Activated CD8-positive, alpha-beta memory T cell treated with anti-CD3 and anti-CD28 coated beads for 36 hours (primary cell): ENCODE measurements at regions not wholly inside any gene's neighbourhood (a gene's known extent, or its start where the extent isn't known, plus 50 kb on each side); places are given as distances from the start of the nearest gene placed in this dataset.

Experiments
- CTCF ChIA-PET: fragments of 350-600 bp; sonication (Branson Sonifier 250); formaldehyde crosslinking; loops from one replicate; lab custom pipeline; 2021; ENCODE audit warnings: antibody characterized with exemption; lab: Charles Lee
- POLR2A ChIA-PET: fragments of 350-600 bp; sonication (Branson Sonifier 250); formaldehyde crosslinking; loops from one replicate; lab custom pipeline; 2021; ENCODE audit warnings: antibody characterized with exemption; lab: Charles Lee

DNA sequence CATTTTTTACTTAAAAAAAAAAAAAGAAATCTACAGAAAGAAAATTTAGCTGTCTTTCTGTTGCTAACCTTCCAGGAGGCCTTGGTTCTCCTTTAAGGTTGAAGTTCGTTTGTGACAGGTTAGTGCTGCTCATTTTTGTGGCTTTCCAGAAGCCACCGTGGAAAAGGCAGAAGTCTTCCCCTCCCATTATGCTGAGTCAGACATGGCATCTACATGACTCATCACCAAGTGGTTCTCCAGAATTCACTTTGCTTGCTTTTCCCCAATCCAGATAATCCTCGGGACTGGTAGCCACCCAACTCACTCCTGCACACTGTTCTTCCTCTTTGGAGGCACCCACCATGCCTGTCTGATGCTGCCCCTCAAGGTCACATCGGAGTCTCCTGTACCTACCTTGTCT is 228.7 kb downstream of the PIK3C3 start:
- POLR2A ChIA-PET: no interaction called here

DNA sequence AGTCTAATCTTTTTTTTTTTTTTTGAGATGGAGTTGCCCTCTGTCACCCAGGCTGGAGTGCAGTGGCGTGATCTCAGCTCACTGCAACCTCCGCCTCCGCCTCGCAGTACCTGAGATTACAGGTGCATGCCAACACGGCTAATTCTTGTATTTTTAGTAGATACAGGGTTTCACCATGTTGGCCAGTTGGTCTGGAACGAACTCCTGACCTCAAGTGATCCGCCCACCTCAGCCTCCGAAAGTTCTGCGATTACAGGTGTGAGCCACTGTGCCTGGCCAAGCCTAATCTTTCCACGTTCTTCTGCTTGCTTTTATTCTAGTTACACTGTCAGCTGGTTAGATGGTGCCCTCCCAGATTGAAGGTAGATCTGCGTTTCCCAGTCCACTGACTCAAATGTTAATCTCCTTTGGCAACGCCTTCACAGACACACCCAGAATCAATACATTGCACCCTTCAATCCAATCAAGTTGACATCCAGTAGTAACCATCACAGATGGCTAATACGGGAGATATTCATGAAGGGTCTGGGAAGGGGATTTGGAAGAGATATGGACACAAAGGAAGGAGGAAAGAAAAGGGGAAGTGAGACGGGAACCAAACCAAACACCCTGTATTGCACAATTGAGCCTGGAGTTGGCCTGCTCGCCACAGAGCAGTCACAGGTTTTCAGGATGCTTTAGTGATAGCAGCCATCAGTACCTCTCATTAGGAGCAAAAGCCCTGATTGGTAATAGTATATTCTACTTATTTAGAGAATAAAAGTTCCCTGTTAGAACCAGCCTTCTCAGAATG is 229.8 kb downstream of the PIK3C3 start:
- ChIA-PET POLR2A (no interaction called here), CTCF (no interaction called here)

More for the DNA sequence above, 228.7 kb downstream of the PIK3C3 start:
- CTCF ChIA-PET: no interaction called here

DNA sequence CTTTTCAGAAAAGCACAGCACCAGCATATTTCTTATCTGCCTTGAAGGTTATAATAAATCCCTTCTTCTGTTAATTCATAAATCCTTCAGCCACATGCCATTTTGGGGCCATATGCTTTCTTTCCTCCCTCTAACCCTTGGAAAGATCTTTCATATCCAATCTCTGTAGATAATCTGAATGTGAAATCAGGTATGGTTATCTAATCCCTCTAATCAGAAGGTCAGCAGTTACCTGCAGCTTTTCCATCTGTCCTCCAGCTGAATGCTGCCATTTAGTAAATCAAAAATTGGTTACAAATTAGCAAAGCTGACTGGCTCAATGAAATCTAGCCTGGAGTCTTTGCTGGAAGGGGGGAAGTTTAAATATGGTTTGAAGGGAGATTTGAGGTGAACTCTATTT is 230.5 kb downstream of the PIK3C3 start:
- POLR2A ChIA-PET: no interaction called here
- CTCF ChIA-PET: no interaction called here

DNA sequence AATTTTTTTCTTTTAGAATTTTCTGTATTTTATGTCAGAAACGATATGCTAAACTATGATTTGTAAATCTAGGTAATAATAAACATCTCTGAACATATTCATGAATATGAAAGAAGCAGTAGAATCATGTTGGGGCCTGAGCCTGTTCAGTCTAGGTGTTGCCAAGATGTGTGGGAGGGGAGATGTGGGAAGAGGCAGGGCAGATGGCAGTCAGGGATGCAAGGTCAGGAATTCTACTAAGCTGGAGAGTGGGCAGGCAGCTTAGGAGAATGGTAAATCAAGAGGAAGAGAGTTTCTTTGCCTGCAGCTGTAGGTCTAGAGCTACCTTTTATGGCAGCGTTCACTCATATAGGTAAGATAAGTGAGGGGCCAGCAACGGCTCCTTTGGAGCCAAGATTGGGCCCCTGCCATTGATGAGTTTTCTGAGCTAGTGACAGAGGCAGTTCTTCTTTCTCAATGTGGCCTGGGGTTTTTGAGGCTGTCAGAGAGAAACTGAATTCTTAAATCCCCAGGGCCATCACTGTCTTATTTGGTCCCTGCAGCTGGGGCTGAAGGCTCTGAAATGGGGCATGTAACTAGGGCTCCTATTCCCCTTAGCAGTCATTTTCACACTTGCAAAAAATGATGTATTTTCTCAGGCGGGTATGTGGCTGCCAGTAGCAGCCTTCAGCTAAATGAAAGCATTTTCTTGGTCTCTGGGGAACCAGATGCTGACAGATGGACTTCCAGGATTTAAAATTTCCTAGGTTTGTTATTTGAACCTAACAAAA is 232.8 kb downstream of the PIK3C3 start:
- CTCF ChIA-PET: no interaction called here

DNA sequence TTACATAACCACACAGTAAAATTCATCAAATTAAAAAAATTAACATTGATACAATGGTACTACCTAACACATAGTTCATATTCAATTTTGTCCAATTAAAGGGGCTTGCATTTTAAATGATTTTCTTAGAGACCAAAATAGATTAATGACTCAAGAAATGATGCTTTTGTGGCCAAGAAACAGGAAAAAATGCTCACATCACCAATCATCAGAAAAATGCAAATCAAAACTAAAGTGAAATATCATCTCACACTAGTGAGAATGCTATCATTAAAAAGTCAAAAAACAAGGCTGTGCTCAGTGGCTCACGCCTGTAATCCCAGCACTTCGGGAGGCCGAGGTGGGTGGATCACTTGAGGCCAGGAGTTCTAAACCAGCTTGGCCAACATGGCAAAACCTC is 235.6 kb downstream of the PIK3C3 start:
- CTCF ChIA-PET: no interaction called here
- POLR2A ChIA-PET: no interaction called here

More for the DNA sequence above, 232.8 kb downstream of the PIK3C3 start:
- POLR2A ChIA-PET: no interaction called here

DNA sequence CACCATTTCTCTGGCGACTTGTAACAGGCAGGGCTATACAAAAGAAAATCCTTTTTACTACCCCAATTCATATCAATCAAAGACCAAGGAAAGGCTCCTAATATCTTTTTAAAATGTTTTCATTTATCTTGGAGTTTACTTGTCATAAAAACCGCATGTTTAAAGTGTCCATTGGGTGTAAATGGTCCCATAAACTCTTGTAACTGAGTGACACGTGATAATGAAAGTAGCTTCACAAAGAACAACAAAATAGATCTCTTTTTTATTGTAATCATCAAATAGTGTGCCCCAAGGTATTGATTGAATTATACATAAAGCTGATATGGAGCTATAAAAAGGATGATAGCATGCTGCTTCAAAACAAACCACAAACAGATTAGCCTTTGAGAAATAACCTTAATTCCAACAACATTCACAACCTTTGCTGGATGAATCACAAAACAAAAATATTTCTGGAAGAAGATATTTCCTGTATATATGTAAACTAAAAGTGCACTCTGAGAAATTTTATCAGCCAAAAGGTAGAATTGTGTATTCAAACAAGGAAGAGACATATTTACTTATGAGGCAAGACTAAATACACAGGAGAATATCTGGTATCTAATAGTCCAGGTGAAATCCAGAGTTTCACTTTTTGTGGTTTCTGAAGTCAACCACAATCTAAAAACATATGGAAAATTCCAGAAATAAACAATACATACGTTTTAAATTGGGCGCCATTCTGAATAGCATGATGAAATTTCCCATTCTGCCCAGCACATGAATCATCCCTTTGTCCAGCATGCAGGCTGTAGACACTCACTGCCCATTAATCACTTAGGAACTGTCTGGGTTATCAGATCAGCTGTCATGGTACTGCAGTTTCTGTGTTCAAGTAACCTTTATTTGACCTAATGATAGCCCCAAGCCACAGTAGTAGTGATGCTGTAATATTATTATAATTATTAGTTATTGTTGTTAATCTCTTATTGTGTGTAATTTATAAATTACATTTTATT is 237.5 kb downstream of the PIK3C3 start:
- ChIA-PET CTCF (no interaction called here), POLR2A (no interaction called here)

DNA sequence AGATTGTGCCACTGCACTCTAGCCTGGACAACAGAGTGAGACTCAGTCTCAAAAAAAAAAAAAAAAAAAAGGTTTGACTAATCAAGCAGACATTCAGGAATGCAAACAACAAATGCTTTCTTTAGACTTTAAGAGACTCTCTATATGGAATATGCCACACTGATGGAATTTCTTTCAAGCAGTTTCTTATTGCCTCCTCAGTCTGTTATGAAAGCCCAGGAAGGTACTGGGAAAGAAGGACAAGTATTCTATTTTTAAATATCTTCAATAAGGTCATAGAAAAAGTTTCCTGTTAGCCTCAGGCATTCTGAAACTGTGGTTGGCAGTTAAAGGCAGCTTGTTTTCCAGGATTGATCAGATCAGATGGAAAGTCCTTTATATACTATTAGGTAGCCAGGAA is 241.6 kb downstream of the PIK3C3 start:
- ChIA-PET CTCF (interaction anchor here (1.4 kb wide), 1 partner anchor 17 kb away, joined by 3 read pairs; no protein-coding TSS in a partner anchor), POLR2A (no interaction called here)

DNA sequence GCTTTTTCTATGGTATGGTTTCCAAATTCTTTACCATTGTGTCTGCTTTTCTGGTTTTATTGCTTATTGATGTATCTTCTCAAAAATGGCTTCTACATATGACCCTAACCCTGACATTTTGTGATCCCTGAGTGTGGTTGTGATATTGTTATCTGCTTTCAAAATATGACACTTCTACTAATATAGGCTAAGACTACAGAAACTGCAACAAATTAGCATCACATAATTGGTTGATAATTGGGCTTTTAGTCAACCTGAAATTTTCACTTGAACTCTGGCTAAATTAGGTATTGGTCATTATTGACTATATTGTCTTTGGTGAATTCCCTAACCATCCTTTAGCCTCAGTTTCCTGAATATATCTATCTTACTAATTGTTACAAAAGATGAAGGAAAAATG is 246.1 kb downstream of the PIK3C3 start:
- ChIA-PET POLR2A (no interaction called here), CTCF (no interaction called here)

DNA sequence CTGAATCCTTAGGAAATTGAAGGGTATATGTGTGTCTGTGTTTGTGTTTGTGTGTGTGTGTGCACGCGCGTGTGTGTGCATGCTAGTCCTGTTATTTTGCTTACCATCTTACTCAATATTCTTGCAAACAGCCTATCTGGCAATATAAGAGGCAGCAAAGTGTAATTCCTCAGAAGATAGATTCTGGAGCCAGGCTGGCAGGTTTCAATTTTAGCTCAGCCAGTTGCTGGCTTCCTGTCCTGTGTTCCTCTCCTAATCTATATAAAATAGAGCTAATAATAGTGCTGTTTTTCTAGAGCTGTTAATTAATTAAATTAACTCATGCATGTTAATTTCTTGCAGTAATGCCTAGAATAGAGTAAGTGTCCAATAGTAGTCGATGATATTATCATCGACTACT is 256.2 kb downstream of the PIK3C3 start:
- POLR2A ChIA-PET: no interaction called here
- CTCF ChIA-PET: no interaction called here

DNA sequence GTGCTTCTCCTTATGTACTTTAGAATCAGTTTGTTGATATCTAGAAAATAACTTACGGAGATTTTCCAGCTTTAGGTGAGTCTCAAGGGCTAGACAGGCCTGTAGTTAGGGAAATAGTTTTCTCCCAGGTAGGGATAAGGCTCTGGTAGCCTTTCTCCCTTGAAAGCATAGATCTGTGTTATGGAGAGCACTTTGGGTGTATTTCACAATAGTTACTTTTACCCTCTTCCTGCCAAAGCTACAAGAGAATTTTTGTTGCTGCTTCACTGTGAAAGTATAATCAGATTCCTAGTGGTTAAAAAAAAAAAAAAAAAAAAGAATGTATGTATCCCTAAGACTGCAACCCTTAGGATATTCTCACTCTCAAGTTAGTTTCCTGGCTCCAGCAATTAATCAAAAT is 267.5 kb downstream of the PIK3C3 start:
- CTCF ChIA-PET: no interaction called here
- POLR2A ChIA-PET: no interaction called here

DNA sequence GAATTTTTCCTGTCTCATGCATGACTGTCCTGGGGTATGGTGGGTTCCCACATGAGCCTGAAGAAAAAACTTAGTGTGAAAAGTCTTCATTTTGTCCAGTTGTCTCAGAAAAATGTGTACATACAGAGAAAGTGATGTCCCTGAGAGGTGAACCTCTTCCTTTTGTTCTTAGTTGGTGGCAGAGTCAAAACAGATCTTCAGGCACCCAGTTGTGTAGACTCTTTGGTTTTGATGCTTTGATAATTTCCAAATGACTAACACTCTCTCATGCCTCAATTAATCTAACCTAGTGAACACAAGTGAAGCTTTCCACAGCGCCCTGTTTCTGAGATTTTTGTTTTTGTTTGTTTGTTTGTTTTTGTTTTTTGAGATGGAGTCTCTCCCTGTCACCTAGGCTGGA is 273.5 kb downstream of the PIK3C3 start:
- POLR2A ChIA-PET: no interaction called here
- CTCF ChIA-PET: no interaction called here

DNA sequence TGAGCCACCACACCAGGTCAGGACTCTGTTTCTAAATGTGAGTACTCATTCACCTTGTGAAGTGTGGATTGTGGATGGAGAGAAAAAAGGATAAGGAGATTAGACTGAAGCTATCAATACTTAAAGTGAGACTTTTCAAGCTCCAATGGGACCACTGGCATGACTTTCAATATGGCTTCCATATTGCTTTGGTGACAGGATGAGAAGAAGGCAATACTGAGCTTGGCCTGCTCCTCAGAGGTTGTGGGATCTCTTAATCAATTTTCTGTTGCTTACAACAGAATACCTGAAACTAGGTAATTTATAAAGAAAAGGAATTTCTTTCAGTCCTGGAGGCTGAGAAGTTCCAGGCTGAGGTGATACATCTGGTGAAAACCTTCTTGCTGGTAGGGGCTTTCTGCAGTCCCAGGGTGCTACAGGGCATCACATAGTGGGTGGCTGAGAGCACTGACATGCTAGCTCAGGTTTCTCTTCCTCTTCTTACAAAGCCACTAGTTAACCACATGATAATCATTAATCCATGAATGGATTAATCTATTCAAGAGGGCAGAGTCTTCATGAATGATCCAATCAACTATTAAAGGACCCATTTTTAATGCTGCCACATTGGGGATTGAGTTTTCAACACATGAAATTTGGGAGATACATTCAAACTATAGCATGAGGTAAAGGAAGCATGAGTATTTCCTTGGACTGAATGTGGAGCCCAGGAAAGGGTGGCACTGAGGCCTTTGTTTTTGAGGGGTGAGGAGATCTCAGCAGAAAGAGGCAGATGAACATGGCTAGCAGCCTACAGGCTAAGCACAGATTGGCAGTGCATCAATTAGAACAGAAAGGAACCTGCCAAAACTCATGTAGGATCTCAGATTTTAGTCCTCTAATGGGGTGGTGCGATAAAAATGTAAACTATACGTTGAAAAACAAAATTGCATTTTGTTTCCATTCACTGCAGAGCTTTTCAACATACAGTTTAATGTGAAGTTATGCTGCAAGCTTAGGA is 274.5 kb downstream of the PIK3C3 start:
- ChIA-PET CTCF (no interaction called here), POLR2A (no interaction called here)

DNA sequence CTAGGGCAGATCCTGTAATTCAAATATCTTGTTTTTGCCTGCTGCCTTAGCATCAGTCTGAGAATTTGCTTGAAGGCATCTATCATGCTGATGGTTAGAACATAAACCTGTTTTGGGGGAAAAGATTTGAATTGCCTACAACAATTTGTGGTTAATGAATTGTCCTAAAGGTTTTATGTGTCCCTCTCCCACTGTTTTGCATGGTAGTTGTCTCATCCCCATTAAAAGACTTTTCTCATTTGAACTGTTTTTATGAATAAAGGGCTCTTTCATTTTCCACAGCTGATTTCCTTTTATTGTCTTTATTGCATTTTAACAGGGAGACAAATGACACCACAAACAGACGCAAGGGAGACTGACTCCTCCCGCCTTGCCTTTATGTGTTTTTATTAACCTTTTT is 275.6 kb downstream of the PIK3C3 start:
- ChIA-PET POLR2A (no interaction called here), CTCF (no interaction called here)

DNA sequence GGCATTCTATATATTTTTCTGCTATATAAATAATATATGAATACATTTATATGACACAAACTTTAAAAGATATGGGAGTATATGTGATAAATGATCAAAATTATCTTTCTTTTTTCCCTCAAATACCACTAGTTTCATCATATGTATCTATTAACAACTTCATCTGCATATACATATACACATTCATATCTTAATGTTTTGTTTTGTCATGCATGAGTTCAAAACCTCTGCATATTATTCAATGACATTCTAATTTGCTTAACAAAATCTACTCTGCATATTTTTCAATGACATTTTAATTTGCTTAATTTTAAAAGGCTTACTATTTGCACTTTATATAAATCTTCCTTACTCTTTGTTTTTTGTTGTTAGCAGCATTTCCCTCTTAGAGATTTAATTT is 276.2 kb downstream of the PIK3C3 start:
- POLR2A ChIA-PET: no interaction called here
- CTCF ChIA-PET: no interaction called here

DNA sequence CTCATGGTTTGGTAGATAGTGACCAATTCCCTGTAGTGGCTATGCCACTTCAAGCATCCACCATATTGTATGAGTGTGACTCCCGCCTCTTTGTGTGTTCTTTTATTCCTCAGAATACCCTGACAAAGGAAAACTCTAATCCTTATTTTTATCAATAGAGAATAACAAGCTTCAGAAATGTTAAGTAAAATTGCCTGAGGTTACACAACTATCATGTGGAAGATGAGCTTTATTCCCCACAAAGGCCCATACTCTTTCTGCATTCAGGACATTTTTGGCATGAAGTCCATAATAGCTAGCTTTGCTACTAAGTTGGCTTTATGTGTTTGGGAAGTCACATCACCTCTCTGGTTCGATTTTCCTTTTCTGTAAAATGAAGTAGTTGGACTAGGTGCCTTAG is 276.8 kb downstream of the PIK3C3 start:
- POLR2A ChIA-PET: no interaction called here
- CTCF ChIA-PET: no interaction called here

DNA sequence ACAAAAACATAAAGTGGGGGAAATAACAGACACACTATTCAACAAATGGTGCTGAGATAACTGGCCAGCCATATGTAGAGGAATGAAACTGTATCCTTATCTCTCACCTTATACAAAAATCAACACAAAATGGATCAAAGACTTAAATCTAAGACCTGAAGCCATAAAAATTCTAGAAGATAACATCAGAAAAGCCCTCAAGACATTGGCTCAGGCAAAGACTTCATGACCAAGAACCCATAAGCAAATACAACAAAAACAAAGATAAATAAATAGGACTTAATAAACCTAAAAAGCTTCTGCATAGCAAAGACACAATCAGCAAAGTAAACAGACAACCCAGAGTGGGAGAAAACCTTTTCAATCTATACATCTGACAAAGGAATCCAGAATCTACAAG is 278.9 kb downstream of the PIK3C3 start:
- CTCF ChIA-PET: no interaction called here
- POLR2A ChIA-PET: no interaction called here

DNA sequence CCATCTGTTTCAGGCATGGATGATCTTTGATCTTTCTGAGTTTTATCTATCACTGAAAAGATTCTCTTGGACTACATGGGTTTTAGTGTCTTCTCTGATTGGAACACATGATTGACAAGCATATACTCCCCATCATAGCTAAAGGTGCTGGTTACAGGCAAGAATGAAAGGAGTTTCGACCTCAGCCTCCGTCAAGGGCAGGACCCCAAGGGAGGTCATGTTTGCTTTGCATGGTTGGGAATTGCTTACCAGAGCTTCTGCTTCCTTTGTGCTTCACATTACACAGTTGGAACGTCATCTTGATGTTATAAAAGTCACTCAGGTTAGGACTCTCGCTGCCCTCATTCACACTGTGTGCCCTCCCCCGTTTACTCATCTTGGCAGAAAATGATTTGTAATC is 287.7 kb downstream of the PIK3C3 start:
- POLR2A ChIA-PET: no interaction called here
- CTCF ChIA-PET: no interaction called here

DNA sequence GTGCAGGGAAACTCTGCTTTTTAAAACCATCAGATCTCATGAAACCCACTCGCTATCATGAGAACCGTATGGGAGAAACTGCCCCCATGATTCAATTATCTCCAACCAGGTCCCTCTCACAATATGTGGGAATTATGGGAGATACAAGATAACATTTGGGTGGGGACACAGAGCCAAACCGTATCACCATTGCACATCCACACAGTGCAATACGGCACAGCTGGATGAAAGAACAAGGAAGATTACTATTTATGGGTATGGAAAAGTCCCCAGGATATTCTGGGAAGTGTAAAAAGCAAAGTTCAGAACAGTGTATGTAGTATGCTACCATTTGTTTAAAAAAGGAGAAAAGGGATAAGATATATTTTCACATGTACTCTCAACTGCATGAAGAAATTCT is 290.1 kb downstream of the PIK3C3 start:
- CTCF ChIA-PET: no interaction called here
- POLR2A ChIA-PET: no interaction called here
